Mesenchymal stem cell (in vitro differentiated cells and primary cell): ENCODE measurements at regions not wholly inside any gene's neighbourhood (a gene's known extent, or its start where the extent isn't known, plus 50 kb on each side); places are given as distances from the start of the nearest gene placed in this dataset.

Experiments
- DNase-seq: peaks from one replicate; pipeline ENCODE4 v3.0.0-alpha.2; 2013
- H2AFZ ChIP-seq: one replicate; pipeline ENCODE4 v1.6.1; 2013; ENCODE audit warnings: low read depth, mild to moderate bottlenecking, control low read depth, inconsistent platforms, low read length, moderate library complexity
- H2AK5ac ChIP-seq: 2 replicates; pipeline ENCODE4 v1.6.1; 2013; ENCODE audit warnings: low read length, moderate library complexity, mild to moderate bottlenecking, inconsistent platforms; ENCODE audit not compliant: severe bottlenecking
- H2BK120ac ChIP-seq: one replicate; pipeline ENCODE4 v1.6.1; 2013; ENCODE audit warnings: low read depth, mild to moderate bottlenecking, inconsistent platforms, low read length, moderate library complexity
- H2BK12ac ChIP-seq, 2 experiments: one replicate each; pipeline ENCODE4 v1.6.1; 2013; ENCODE audit warnings: inconsistent platforms in 2 of 2, low read length in 2 of 2, mild to moderate bottlenecking in 2 of 2, moderate library complexity in 2 of 2, control low read depth in 1 of 2
- H2BK15ac ChIP-seq: one replicate; pipeline ENCODE4 v1.6.1; 2013; ENCODE audit warnings: mild to moderate bottlenecking, low read depth, inconsistent platforms; ENCODE audit not compliant: poor library complexity, severe bottlenecking
- H2BK5ac ChIP-seq: 2 replicates; pipeline ENCODE4 v1.6.1; 2013; ENCODE audit warnings: low read depth, mild to moderate bottlenecking, low read length, control low read depth, inconsistent platforms; ENCODE audit not compliant: poor library complexity, severe bottlenecking
- H3K14ac ChIP-seq, 2 experiments: one replicate each; pipeline ENCODE4 v1.6.1; 2013; ENCODE audit warnings: inconsistent platforms in 2 of 2, low read length in 2 of 2, control low read depth in 1 of 2, mild to moderate bottlenecking in 1 of 2, moderate library complexity in 1 of 2
- H3K18ac ChIP-seq, 2 experiments: one replicate each; pipeline ENCODE4 v1.6.1; 2013; ENCODE audit warnings: inconsistent platforms in 2 of 2, low read length in 2 of 2, control low read depth in 1 of 2, low read depth in 1 of 2, mild to moderate bottlenecking in 1 of 2
- H3K23ac ChIP-seq, 2 experiments: one replicate each; pipeline ENCODE4 v1.6.1; 2013; ENCODE audit warnings: inconsistent platforms in 2 of 2, low read length in 2 of 2, mild to moderate bottlenecking in 2 of 2, moderate library complexity in 2 of 2, control low read depth in 1 of 2
- H3K27ac ChIP-seq: 2 replicates; pipeline ENCODE4 v1.5.1; 2013; ENCODE audit warnings: mild to moderate bottlenecking, moderate library complexity, low read length, control low read depth, inconsistent platforms; ENCODE audit not compliant: poor library complexity, severe bottlenecking
- H3K27me3 ChIP-seq, 2 experiments: 2 replicates each; pipeline versions ENCODE4 v1.6.1 to v1.7.0; 2013; ENCODE audit warnings: low read length in 2 of 2, mild to moderate bottlenecking in 2 of 2, moderate library complexity in 2 of 2, control low read depth in 1 of 2, inconsistent platforms in 1 of 2; ENCODE audit not compliant: control insufficient read depth in 1 of 2, insufficient read depth in 1 of 2
- H3K36me3 ChIP-seq, 2 experiments: 2 replicates each; pipeline versions ENCODE4 v1.6.1 to v1.7.0; 2013; ENCODE audit warnings: low read length in 2 of 2, control low read depth in 1 of 2, inconsistent platforms in 1 of 2, low read depth in 1 of 2, mild to moderate bottlenecking in 1 of 2; ENCODE audit not compliant: insufficient read depth in 2 of 2, control insufficient read depth in 1 of 2
- H3K4ac ChIP-seq, 2 experiments: one replicate each; pipeline ENCODE4 v1.6.1; 2013; ENCODE audit warnings: inconsistent platforms in 2 of 2, low read length in 2 of 2, mild to moderate bottlenecking in 2 of 2, moderate library complexity in 2 of 2, control low read depth in 1 of 2, low read depth in 1 of 2
- H3K4me1 ChIP-seq: 2 replicates; pipeline ENCODE4 v1.6.1; 2013; ENCODE audit warnings: low read depth, low read length, control low read depth; ENCODE audit not compliant: control insufficient read depth, insufficient read depth
- H3K4me2 ChIP-seq: 2 replicates; pipeline ENCODE4 v1.6.1; 2013; ENCODE audit warnings: low read length, mild to moderate bottlenecking, inconsistent platforms; ENCODE audit not compliant: poor library complexity, severe bottlenecking
- H3K4me3 ChIP-seq, 2 experiments: 2 replicates each; pipeline versions ENCODE4 v1.5.1 to v1.7.0; 2013; ENCODE audit warnings: low read length in 2 of 2, mild to moderate bottlenecking in 2 of 2, control low read depth in 1 of 2, low read depth in 1 of 2; ENCODE audit not compliant: insufficient read depth in 1 of 2
- H3K79me1 ChIP-seq: replicated peaks from 2 replicates; pipeline ENCODE4 v1.6.1; 2013; ENCODE audit warnings: mild to moderate bottlenecking, control low read depth, low read length, inconsistent platforms; ENCODE audit not compliant: poor library complexity, severe bottlenecking
- H3K9ac ChIP-seq: 2 replicates; pipeline ENCODE4 v1.7.0; 2013; ENCODE audit warnings: mild to moderate bottlenecking, low read length, moderate library complexity
- H3K9me3 ChIP-seq: 2 replicates; pipeline ENCODE4 v1.7.0; 2013; ENCODE audit warnings: mild to moderate bottlenecking, low read length; ENCODE audit not compliant: control insufficient read depth
- H4K8ac ChIP-seq: one replicate; pipeline ENCODE4 v1.6.1; 2013; ENCODE audit warnings: inconsistent platforms, mild to moderate bottlenecking, low read length, moderate library complexity
- H4K91ac ChIP-seq: one replicate; pipeline ENCODE4 v1.6.1; 2013; ENCODE audit warnings: mild to moderate bottlenecking, low read length, inconsistent platforms
- WGBS: methylation state at CpG from one replicate; pipeline ENCODE4 v1.1.7; 2013; ENCODE audit warnings: mixed read lengths; 5-methylcytosine and 5-hydroxymethylcytosine counted together

- peak; percentile 31 for DNase-seq
- 65% methylated on average over 5 of the region's 7 CpGs for WGBS
- H3K27ac ChIP-seq, result no peak overlapping the region
- H2AK5ac ChIP-seq, result no peak overlapping the region
- no peak overlapping the region for H3K4me3 ChIP-seq
- no peak overlapping the region for H3K14ac ChIP-seq
- no peaks in the 10 kb centered on the region for H3K36me3 ChIP-seq
- no peaks in the 10 kb centered on the region for H3K79me1 ChIP-seq
- H3K9me3 ChIP-seq, result no peaks in the 10 kb centered on the region
- H2AFZ ChIP-seq, result no peak overlapping the region
- peak overlapping the region in 1 of 2 experiments; percentile 17 for H2BK12ac ChIP-seq
- peak overlapping the region; percentile 69 for H2BK15ac ChIP-seq
- H3K4ac ChIP-seq, result no peak overlapping the region
- H4K91ac ChIP-seq, result peak overlapping the region; percentile 66
- H3K9ac ChIP-seq, result no peak overlapping the region
- H2BK5ac ChIP-seq, result no peak overlapping the region
- H3K18ac ChIP-seq, result no peak overlapping the region
- H4K8ac ChIP-seq, result no peak overlapping the region
- peak overlapping the region; percentile 80 for H2BK120ac ChIP-seq
- no peaks in the 10 kb centered on the region for H3K27me3 ChIP-seq
- no peak overlapping the region for H3K23ac ChIP-seq
- H3K4me2 ChIP-seq, result no peak overlapping the region
- peaks cover 2% of the 10 kb centered on the region for H3K4me1 ChIP-seq
These were observed 293.7 kb upstream of the TCF21 start for GRCh38 chr6:133595111-133595761.

- H3K9ac ChIP-seq, result no peak overlapping the region
- H4K8ac ChIP-seq, result peak overlapping the region; percentile 61
- no peak overlapping the region for H2BK15ac ChIP-seq
- no peaks in the 10 kb centered on the region for H3K36me3 ChIP-seq
- H2AFZ ChIP-seq, result no peak overlapping the region
- H2AK5ac ChIP-seq, result no peak overlapping the region
- H3K4ac ChIP-seq, result no peak overlapping the region
- peaks cover 2% of the 10 kb centered on the region for H3K4me1 ChIP-seq
- WGBS, result 45% methylated on average over 3 of the region's 3 CpGs
- H3K27me3 ChIP-seq, result no peaks in the 10 kb centered on the region
- no peak for DNase-seq
- no peak overlapping the region for H3K4me2 ChIP-seq
- no peak overlapping the region for H2BK5ac ChIP-seq
- no peak overlapping the region for H2BK120ac ChIP-seq
- no peak overlapping the region for H3K27ac ChIP-seq
- peak overlapping the region; percentile 12 to 72 for H2BK12ac ChIP-seq
- H3K14ac ChIP-seq, result no peak overlapping the region
- H3K4me3 ChIP-seq, result no peak overlapping the region
- no peak overlapping the region for H3K23ac ChIP-seq
- H4K91ac ChIP-seq, result no peak overlapping the region
- H3K79me1 ChIP-seq, result no peaks in the 10 kb centered on the region
- no peaks in the 10 kb centered on the region for H3K9me3 ChIP-seq
- H3K18ac ChIP-seq, result peak overlapping the region in 1 of 2 experiments; percentile 16
These were observed 282.1 kb upstream of the TCF21 start for GRCh38 chr6:133606852-133607251.

DNA sequence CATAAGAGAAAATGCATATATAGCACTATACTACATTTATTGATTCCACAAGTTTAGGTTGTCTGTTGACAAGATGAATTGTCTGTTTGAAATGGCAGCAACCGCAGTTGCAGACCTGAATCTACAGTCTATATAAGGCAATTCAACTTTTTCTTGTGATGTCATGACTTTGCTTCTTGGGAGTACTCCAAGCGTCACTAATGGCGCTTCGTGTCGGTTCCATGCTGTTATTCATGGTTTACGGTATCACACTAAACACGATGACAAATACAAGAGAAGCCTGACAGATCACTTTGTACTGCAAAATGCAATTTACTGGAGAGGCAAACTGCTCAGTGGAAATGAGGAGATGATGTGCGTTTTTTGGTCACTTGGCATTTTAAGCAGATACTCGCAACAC lies 280.3 kb upstream of the TCF21 start:
- WGBS, result 83% methylated on average over 9 of the region's 9 CpGs
- Histone ChIP-seq H3K27ac (no peak overlapping the region), H3K4me1 (peaks cover 2% of the 10 kb centered on the region), H4K8ac (no peak overlapping the region), H2AFZ (no peak overlapping the region), H3K23ac (no peak overlapping the region), H2BK120ac (no peak overlapping the region), H4K91ac (no peak overlapping the region), H2BK15ac (no peak overlapping the region), H3K14ac (no peak overlapping the region), H3K36me3 (no peaks in the 10 kb centered on the region), H2BK5ac (no peak overlapping the region), H3K4me3 (no peak overlapping the region), H3K4ac (no peak overlapping the region), H3K9ac (no peak overlapping the region), H2BK12ac (peak overlapping the region in 1 of 2 experiments; percentile 29), H2AK5ac (no peak overlapping the region), H3K9me3 (no peaks in the 10 kb centered on the region), H3K79me1 (no peaks in the 10 kb centered on the region), H3K27me3 (no peaks in the 10 kb centered on the region), H3K4me2 (no peak overlapping the region), H3K18ac (peak overlapping the region; percentile 10 to 37)
- peak; percentile 59 for DNase-seq

- Histone ChIP-seq H2AFZ (no peak overlapping the region), H3K14ac (no peak overlapping the region), H3K4me2 (no peak overlapping the region), H3K23ac (no peak overlapping the region), H3K36me3 (no peaks in the 10 kb centered on the region), H2AK5ac (no peak overlapping the region), H3K79me1 (no peaks in the 10 kb centered on the region), H3K4me1 (peaks cover 2% of the 10 kb centered on the region), H2BK15ac (no peak overlapping the region), H3K27ac (peak overlapping the region; percentile 31), H2BK12ac (no peak overlapping the region), H3K27me3 (no peaks in the 10 kb centered on the region), H3K4me3 (no peak overlapping the region), H3K9me3 (no peaks in the 10 kb centered on the region), H4K91ac (no peak overlapping the region), H2BK120ac (no peak overlapping the region), H4K8ac (no peak overlapping the region), H3K9ac (peak overlapping the region; percentile 78), H2BK5ac (no peak overlapping the region), H3K4ac (no peak overlapping the region), H3K18ac (no peak overlapping the region)
- WGBS, result 0% methylated on average over 2 of the region's 2 CpGs
- peak; percentile 100 for DNase-seq
These were observed 279.3 kb upstream of the TCF21 start for GRCh38 chr6:133609415-133610226.
